Frontal cortex (tissue), 3 donors: ENCODE measurements at regions not wholly inside any gene's neighbourhood (a gene's known extent, or its start where the extent isn't known, plus 50 kb on each side); places are given as distances from the start of the nearest gene placed in this dataset.

ENCODE experiments used
- DNase-seq, 2 donors: peaks; one replicate each; pipeline ENCODE4 v3.0.0; 2012; ENCODE audit warnings: low spot score in 2 of 2
- FAIRE-seq: peaks from 2 replicates; lab custom pipeline; 2012; peaks lifted over from hg19 to GRCh38; lab: Jason Lieb, UNC
- donor health status: control.
- donor health status: control.
- donor health status: control.

DNA sequence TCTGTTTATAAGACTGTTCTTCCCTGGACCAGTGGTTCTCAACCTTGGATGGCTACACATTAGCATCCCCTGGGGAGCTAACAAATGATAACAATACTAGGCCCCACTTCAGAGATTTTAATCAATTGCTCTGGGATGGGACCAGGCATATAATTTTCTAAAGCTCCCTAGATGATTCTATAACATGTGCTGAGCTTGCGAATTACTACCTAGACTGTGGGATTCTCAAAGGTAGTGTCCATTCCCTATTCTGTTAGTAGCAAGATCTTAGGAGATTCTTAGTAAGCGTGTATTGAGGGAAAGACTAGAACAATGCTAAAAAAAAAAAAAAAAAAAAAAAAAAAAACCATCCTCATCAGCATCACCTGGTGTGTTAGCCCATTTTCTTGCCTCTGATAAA, 412.0 kb upstream of the CDH5 start:
- no peak for FAIRE-seq
- DNase-seq: no peak

DNA sequence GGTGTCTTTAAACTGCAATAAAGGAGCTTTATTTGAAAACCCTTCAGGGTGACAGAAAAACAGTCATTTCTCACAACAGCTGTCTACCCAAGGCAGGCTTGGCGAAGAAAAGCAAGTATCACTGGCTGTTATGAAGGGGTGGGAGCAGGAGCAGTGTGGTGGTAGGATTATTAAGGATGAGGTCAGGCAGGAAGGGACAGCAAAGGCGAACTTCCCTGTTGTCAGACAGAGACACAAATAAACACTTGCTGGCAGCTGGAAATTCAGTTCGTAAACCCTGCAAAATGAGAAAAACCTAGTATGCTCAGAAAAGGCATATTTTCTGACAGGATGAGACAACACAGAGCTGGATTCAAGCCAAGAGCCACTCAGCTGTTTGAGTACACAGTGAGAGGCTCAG, 416.3 kb upstream of the CDH5 start:
- FAIRE-seq (no peak), DNase-seq (no peak)

DNA sequence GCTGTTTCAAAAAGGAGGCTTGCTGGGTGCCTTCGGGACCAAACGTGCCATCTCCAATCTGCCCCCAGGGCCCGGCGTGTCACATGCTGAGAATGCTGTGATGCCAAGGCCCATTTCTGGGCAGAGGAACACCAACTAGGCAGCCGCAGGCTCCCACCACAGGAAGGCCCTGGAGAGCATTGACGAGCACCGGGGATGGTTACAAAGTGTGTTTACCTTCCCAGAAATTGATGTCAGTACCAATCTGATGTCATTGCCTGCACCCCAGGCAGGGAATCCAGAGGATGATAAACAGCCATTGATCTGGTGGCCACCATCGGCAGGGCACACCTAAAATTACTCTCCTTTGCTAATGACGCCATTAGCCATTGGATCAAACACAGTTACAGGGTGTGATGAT, 418.1 kb upstream of the CDH5 start:
- FAIRE-seq (no peak), DNase-seq (no peak)

DNA sequence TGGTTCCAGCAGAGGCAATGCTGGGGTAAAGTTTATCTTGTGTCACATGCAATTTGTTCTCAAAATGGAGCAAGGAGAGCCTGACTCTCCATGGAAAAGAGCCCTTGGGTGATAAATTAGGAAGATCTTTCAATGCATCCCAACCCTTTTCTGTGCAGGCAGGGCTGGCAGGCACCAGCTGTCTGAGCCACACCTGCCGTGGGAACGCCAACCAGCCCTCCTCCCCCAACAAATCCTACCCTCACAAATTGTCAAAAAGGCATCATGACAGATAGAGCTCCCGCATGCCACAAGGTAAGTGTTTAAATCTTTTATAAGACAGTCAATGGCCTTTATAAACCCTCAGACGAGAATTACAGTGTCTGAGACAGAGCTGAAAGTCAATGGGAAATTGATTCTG, 418.5 kb upstream of the CDH5 start:
- FAIRE-seq (no peak), DNase-seq (no peak)

DNA sequence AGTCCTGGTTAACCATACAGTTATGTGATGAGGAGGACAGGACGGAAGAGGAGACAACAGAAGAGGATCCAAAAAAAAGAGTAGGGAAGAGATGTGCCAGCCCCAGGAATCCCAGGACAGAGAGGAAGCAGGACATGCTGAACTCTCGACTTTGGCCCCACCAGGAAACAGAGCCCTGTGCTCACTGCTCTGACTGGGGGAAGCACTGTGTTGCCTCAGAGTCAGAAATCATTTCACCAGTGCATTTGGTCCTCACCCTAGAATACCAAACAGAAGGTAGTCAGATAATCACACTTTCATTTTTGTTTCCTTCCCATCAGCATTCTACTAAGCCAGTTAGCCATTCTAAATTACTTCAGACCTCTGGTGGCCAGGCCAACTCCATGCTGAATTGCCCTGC, 421.0 kb upstream of the CDH5 start:
- no peak for DNase-seq
- no peak for FAIRE-seq

DNA sequence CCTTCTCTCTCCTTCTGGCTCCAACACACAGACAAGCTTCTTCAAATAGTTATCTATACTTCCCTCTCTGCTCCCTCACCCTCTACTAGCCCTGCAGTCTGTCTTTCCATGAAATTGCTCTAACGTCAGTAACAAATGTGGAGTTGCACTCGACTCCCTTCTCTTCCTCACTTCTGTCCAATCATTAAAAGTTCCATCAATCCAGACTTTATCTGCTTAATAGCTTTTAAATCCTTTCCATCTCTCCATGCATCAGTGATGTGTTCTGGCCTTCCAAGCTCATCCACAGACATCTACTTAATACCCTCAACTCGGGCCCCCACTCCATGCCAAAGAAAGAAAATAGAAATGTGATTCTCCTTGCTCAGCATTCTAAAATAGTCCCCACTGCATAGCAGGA, 422.1 kb upstream of the CDH5 start:
- no peak for FAIRE-seq
- DNase-seq: no peak

DNA sequence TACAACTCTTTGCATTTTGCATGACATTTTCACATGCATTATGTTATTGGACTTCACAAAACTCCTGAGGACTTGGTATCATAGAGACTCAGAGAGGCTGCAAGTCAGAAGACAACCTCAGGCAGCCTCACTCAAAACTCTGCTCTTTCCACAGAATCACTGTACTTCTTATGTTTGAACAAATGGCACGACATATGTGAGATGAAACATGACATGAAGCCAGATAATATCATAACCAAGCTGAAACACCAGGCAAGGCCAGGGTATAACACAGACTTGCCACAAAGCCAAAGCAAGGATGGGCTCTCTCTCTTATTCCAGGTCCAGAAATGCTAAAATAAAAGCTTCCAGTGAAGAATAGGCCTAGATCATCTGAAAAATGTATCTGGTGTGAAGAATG, 425.8 kb upstream of the CDH5 start:
- DNase-seq (no peak), FAIRE-seq (no peak)

DNA sequence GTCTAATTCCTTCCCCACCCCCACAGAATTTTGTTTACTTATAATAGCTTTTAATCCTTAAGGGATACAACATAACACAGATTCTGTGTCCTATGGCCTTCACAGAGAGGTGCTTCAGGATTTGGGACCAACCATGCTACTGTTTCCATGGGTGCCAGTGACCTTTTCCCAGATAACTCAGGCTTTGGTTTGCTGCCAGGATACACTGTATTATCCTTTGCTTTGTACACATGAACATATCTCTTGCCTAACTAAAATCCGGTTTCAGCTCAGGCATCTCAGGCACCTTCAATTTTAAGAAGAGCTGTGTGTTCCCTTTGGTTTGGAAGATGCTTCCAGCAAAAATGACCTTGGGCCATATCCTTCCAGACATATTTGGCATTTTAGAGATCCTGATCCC, 428.4 kb upstream of the CDH5 start:
- FAIRE-seq (no peak), DNase-seq (no peak)

DNA sequence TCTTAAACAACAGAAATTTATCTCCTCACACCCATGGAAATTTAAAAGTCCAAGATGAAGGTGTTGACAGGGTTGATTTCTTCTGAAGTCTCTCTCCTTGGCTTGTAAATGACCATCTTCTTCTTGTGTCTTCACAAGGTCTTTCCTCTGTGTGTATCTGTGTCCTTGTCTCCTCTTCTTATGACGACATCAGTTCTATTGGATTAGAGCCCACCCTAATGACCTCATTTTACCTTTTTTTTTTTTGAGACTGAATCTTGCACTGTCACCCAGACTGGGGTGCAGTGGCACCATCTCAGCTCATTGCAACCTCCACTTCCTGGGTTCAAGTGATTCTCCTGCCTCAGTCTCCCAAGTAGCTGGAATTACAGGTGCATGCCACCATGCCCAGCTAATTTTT, 429.0 kb upstream of the CDH5 start:
- DNase-seq (no peak), FAIRE-seq (no peak)

DNA sequence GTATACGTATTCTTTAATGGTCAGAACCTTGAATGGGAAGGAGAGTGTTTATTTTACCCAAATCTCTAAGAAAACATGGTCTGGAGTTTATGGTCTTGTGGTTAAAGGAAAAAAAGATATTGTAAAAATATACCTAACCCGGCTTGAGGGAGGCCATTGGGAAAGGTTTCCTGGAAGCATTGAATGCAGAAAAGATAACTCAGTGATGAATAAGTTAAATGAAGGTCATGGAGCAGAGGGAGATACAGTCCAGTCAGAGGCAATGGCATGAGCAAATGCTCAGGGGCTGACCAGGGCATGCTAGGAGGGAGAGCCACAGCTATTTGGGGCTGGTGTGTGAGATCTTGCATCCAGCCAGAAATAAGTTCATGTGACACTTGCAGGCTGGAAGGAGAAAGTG, 430.4 kb upstream of the CDH5 start:
- no peak for FAIRE-seq
- no peak for DNase-seq

DNA sequence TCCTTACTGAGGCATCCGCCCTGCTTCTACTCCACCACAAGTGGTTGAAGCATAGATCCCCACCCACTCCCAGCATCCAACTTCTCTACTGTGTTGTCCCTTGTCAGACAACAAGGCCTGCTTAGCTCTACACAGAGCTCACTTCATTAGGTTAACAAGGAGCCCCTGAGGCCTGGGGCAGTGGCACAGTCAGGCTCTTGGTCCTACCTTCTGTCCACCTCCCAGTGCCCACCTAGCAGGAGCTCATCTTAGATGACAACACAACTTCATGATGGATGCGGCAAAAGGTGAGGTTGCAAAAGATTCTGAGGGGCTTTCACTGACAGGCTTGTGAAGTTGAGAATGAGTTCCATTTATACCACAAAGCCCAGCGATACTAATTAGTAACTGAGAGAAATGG, 432.0 kb upstream of the CDH5 start:
- DNase-seq (no peak), FAIRE-seq (no peak)

DNA sequence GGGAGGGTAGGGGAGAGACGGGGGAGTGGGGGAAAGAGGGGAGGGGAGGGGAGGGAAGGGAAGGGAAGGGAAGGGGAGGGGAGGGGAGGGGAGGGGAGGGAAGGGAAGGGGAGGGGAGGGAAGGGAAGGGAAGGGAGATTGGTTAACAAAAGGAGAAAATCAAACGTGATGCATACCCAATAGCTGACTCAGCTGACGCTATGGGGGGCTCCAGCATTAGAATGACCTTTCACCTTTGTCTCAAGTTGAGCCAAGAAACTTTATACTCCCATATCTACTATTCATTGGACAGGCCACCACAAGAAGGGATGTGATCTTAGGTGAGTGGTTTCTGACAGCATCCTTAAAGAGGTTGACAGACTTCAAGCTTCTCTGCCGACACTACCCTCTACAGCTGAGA, 432.8 kb upstream of the CDH5 start:
- FAIRE-seq (no peak), DNase-seq (no peak)

DNA sequence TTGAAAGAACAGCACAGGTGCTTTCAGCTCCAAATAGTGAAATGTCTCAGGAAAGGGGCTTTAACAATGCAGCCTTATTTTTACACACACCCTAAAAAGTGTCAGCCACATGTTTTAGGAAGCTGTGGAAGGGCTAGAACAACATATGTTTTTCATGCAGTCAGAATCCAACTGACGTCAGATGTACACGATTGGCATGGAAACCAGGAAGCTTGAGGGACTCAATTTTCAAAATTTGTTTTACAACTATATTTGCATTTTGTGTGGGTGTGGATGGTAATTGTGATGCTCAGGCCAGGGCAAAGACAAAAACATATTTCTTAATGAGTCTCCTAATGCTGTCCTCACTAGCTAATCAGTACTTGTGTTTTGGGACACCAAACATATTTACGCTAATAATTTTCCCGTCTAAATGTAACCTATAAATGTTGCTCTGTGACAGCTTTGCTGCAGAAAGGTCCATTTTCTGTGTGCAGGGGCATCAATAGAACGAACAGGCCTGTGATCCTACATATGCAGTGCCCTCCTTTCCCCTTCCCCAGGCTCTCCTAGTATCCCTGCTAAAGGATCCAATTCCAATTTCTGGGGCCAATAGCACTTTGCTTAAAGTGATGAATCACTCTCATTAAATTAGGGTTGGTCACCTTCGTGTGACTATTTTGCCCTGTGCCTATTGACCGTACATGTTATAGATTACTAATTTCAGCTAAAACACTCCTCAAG, 434.0 kb upstream of the CDH5 start:
- DNase-seq (no peak), FAIRE-seq (no peak)

DNA sequence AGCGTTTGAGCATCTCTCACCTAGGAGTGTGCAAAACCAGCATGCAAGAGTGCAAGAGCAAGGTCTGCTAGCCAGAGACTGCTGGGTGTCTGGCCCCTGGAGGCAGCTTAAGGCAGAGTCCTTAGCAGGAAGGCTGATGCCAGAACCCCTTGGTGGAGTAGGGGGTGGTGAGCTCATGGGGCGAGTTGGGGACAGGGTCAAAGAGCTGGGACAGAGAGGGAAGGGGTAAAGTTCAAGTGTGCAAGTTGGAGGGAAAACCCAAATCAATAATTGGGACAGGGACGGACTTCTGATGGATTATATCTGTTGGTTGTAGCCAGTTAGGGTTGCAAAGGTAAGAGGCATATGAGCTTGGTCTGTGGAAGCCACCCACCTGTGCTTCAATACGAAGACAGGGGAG, 443.6 kb upstream of the CDH5 start:
- FAIRE-seq (no peak), DNase-seq (no peak)

DNA sequence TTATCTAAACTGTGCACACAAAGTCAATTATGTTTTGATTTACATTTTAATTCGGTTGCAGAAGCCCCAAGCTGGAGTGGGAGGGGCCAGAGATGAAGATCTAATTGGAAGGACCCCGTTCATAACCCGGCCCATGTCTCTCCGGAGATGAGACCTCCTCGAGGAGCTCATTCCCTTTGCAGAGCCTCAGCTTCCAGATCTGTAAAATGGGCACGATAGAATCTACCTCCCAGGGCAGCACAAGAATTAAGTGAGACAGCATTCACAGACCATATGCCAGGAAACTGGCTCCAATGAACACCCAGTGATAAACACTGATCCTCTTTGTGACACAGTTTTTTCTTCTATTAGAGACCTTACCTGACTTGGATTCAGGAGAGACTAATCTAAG, 446.5 kb upstream of the CDH5 start:
- no peak for FAIRE-seq

DNA sequence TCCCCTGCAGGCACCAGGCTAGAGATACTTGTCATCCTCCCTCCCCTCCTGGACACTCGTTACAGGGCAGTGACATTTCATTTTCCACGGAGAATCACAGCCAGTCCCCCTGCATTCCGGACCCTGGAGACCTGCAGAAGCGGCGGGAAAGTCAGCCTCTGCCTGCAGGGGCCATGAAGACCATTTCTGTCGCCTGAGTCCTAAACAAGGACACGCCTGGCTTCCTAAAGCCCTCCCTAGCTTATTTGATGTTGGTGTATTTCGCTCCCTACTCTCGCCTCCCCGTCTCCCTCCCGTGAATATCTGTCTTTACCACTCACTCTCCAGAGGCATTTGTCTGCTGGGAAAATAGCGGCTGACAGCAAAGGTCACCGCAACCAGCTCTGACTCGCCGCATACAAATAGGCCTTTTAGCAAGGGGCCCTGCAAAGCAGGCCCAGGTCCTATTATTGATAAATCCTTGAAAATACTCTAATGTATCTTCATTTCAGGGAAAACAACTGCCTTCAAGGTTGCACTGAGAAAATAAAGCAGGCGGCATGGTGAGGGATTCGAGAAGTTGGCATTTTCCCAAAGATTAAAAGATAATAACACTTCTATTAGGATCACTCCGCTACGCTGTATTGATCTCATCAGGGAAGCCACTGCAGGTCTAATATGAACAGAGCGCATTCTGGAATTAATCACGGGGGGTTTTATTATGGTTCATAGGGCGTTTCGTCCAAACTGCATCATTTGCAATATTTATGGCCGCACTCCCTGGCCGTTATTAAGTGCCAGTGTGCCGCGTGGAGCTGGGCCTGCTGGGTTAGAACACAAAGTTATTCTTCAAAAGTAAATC, 447.1 kb upstream of the CDH5 start:
- DNase-seq (no peak), FAIRE-seq (no peak)

More for the DNA sequence above, 446.5 kb upstream of the CDH5 start:
- no peak for DNase-seq

DNA sequence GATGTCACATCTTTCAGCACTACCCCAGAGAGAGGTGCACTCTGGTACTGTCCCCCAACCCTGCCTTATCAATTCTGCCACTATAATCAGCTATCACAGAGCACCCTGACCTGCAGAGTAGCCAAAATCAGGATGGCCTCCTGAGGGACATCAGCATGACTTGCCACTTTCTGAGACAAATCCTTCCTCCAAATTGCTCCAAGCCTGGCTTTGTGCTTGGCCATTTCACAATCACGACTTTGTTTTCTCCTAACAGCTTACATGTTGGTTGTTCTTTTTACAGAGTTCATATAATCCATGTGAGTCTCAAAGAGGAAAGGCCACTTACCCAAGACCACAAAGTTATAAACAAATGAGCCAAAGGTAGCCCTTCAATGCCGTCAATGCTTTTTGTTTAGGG, 449.0 kb upstream of the CDH5 start:
- DNase-seq (no peak), FAIRE-seq (no peak)

DNA sequence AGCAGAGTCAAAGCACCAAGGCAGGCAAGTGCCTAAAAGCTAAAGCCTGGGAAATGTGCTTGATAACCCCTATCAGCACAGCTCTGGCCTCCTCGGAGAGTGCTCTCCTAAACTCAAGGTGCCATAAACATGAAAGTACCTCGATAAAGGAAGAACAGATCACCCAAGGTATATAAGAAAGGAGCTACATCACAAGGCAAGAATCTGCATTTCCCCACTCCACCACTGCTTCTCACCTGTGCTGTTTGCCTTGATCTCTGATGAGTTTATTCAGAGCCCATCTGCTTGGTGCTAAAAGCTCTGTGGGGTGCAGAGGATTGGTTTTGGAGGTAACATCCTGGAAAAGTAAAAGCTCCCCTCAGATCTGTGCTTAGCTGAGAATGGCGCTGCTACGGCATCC, 449.5 kb upstream of the CDH5 start:
- no peak for DNase-seq

DNA sequence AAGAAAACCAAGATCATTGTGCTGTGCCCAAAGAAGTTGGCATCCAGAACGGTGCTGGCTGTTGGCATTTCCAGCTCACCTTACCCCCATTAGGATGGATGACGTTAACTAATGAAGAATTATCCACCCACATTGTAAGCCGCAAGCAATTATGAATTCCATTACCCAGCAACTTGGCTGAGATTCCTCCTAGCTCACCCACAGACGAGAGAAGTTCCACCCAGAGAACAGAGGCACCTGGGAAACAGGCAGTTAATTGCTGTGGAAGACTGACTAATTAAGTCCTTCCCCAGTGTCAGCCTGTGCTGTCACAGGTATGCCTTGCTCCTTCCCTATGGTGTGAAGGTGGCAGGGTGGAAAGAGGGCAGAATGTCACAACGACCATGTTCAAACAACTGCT, 456.2 kb upstream of the CDH5 start:
- FAIRE-seq: no peak
- DNase-seq: no peak

More for the DNA sequence above, 449.5 kb upstream of the CDH5 start:
- no peak for FAIRE-seq

DNA sequence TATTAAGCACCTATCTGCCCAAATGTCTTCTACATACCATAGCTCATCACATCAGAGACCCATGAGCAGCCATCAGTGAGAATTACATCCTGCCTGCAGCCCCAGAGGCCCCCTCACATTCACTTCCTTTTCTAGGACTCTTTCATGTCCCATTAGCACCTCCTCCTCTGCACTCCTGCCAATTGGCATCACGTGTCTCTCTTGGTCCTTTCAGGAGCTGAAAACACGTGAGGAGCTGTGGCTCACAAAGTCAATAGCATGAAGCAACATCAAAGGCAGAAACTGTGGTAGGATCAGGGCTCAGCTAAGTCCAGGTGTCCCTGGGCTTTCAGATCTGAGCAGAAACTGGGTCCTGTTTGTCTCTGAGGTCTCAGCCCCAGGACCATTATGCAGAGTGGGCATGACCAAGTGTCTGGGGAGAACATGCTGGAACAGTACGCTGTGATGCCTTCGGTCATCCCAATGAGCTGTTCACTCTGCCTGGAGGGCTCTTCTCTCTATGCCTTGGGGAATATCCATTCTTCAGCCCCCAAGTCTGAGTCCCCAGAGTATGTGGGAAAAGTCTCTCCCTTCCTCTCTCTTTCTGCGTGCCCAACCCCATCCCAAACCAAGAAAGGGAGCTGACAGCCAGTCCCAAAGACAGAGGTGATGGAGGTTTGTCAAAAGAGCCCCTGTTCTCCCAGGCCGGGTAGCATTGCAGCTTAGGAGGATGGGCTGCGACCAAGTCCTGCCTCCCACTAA, 457.0 kb upstream of the CDH5 start:
- no peak for DNase-seq

DNA sequence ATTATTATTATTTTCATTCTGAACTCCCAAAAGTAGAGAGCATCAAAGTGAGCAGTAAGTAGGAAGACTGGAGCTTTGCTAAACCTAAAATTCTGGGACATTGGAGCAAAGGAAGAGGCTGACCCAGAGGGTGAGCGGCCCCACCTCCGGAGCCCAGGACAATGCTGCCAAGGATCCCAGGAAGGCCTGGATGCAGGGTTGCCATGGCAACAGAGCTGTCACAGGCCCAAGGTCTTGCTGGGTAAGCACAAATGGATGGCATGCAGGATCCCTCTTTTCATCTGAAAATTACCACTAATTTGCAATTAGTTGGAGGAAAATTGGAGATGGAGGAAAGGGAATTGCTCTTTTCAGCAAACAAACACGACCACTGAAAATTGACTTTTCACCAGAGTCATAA, 457.9 kb upstream of the CDH5 start:
- FAIRE-seq (no peak), DNase-seq (no peak)

More for the DNA sequence above, 457.0 kb upstream of the CDH5 start:
- no peak for FAIRE-seq
